Retina (tissue), 1 donor: ENCODE measurements at regions not wholly inside any gene's neighbourhood (a gene's known extent, or its start where the extent isn't known, plus 50 kb on each side); places are given as distances from the start of the nearest gene placed in this dataset.

ENCODE experiments used
- DNase-seq: peaks from one replicate; pipeline ENCODE4 v3.0.0-alpha.2; 2016

- DNase-seq: no peak
Observed at GRCh38 chr2:147709655-147710054, 135.2 kb upstream of the ACVR2A start.

- DNase-seq: no peak
Observed at GRCh38 chr2:147703171-147703570, 141.7 kb upstream of the ACVR2A start.

- no peak for DNase-seq
Observed at GRCh38 chr2:147698166-147698565, 146.7 kb upstream of the ACVR2A start.

- no peak for DNase-seq
Observed at GRCh38 chr2:147696426-147696825, 148.4 kb upstream of the ACVR2A start.

GRCh38 chr2:147689220-147689909 lies 155.5 kb upstream of the ACVR2A start:
- DNase-seq: no peak

- DNase-seq: no peak
Observed at GRCh38 chr2:147688242-147688641, 156.6 kb upstream of the ACVR2A start.

GRCh38 chr2:147686365-147686764 lies 158.5 kb upstream of the ACVR2A start:
- no peak for DNase-seq

GRCh38 chr2:147684903-147685302 lies 159.9 kb upstream of the ACVR2A start:
- DNase-seq: no peak

- DNase-seq: no peak
Observed at GRCh38 chr2:147683380-147683779, 161.4 kb upstream of the ACVR2A start.

- DNase-seq: no peak
Observed at GRCh38 chr2:147681093-147681492, 163.7 kb upstream of the ACVR2A start.

- peak; percentile 8 for DNase-seq
Observed at GRCh38 chr2:147679955-147680531, 164.8 kb upstream of the ACVR2A start.

GRCh38 chr2:147679191-147679954 lies 165.5 kb upstream of the ACVR2A start:
- no peak for DNase-seq

GRCh38 chr2:147665105-147665504 lies 179.7 kb upstream of the ACVR2A start:
- no peak for DNase-seq

- DNase-seq: no peak
Observed at GRCh38 chr2:147663962-147664361, 180.9 kb upstream of the ACVR2A start.

GRCh38 chr2:147663153-147663961 lies 181.5 kb upstream of the ACVR2A start:
- no peak for DNase-seq

- no peak for DNase-seq
Observed at GRCh38 chr2:147662221-147662620, 182.6 kb upstream of the ACVR2A start.

- DNase-seq: no peak
Observed at GRCh38 chr2:147660680-147661079, 184.1 kb upstream of the ACVR2A start.

GRCh38 chr2:147659051-147659450 lies 185.8 kb upstream of the ACVR2A start:
- no peak for DNase-seq

GRCh38 chr2:147657086-147658000 lies 187.5 kb upstream of the ACVR2A start:
- DNase-seq: no peak

- DNase-seq: no peak
Observed at GRCh38 chr2:147649998-147650397, 194.8 kb upstream of the ACVR2A start.

GRCh38 chr2:147649286-147649685 lies 195.5 kb upstream of the ACVR2A start:
- DNase-seq: no peak

GRCh38 chr2:147648471-147648870 lies 196.4 kb upstream of the ACVR2A start:
- DNase-seq: no peak
